Ishikawa (cell line): ENCODE measurements at regions not wholly inside any gene's neighbourhood (a gene's known extent, or its start where the extent isn't known, plus 50 kb on each side); places are given as distances from the start of the nearest gene placed in this dataset.

ENCODE experiments used
- CEBPB ChIP-seq: IDR thresholded peaks from 2 replicates; pipeline ENCODE4 v1.6.1; 2012
- CREB1 ChIP-seq: IDR thresholded peaks from 2 replicates; pipeline ENCODE4 v1.6.1; 2012; ENCODE audit warnings: low read depth
- EGR1 ChIP-seq: IDR thresholded peaks from 2 replicates; pipeline ENCODE4 v1.6.1; 2012
- EP300 ChIP-seq: IDR thresholded peaks from 2 replicates; pipeline ENCODE4 v1.6.1; 2012; ENCODE audit warnings: borderline replicate concordance
- FOXM1 ChIP-seq: IDR thresholded peaks from 2 replicates; pipeline ENCODE4 v1.6.1; 2012; ENCODE audit warnings: low read depth, borderline replicate concordance
- NFIC ChIP-seq: IDR thresholded peaks from 2 replicates; pipeline ENCODE4 v1.6.1; 2012
- RAD21 ChIP-seq: IDR thresholded peaks from 2 replicates; pipeline ENCODE4 v1.6.1; 2012; ENCODE audit warnings: low read depth
- TAF1 ChIP-seq: IDR thresholded peaks from 2 replicates; pipeline ENCODE4 v1.6.1; 2012; ENCODE audit warnings: low read depth, mild to moderate bottlenecking
- TCF12 ChIP-seq: IDR thresholded peaks from 2 replicates; pipeline ENCODE4 v1.6.1; 2012; ENCODE audit warnings: low read depth
- TEAD4 ChIP-seq: IDR thresholded peaks from 2 replicates; pipeline ENCODE4 v1.6.1; 2012
- YY1 ChIP-seq: IDR thresholded peaks from 2 replicates; pipeline ENCODE4 v1.6.1; 2012; ENCODE audit warnings: low read depth
- ZBTB7A ChIP-seq: IDR thresholded peaks from 2 replicates; pipeline ENCODE4 v1.6.1; 2012; ENCODE audit warnings: low read depth
- TF ChIP-seq, protein P1 (sequence below): IDR thresholded peaks from 2 replicates; pipeline ENCODE4 v1.6.1; 2012
- TF ChIP-seq, protein P2 (sequence below): IDR thresholded peaks from 2 replicates; pipeline ENCODE4 v1.6.1; 2012
- TF ChIP-seq, protein P3 (sequence below): IDR thresholded peaks from 2 replicates; pipeline ENCODE4 v1.6.1; 2012; ENCODE audit warnings: low read depth, mild to moderate bottlenecking

DNA sequence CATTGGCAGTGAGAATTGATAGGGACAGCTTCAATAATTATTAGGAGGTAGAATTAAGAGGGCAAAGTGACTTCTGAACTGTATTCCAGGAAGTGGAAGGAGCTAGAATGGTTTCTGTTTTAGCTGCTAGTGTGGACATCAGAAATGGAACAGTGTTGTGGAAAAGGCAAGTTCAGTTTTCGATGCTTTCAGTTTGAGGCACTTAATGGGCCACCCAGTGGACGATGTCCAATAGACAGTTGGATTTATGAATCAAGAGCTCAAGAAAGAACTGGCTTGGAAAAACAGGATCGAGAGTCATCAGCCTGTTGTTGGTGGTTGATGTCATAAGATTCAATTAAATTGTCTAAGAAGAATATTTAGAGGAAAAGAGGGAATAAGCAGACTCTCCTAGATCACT lies 136.3 kb downstream of the DYRK2 start:
- TF ChIP-seq TCF12 (no peak), RAD21 (no peak), FOXM1 (no peak), TAF1 (no peak), CEBPB (no peak), EP300 (no peak), NFIC (no peak), TEAD4 (no peak)
- TF ChIP-seq, protein P1, sequence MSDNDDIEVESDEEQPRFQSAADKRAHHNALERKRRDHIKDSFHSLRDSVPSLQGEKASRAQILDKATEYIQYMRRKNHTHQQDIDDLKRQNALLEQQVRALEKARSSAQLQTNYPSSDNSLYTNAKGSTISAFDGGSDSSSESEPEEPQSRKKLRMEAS: no peak
- TF ChIP-seq, protein P2, sequence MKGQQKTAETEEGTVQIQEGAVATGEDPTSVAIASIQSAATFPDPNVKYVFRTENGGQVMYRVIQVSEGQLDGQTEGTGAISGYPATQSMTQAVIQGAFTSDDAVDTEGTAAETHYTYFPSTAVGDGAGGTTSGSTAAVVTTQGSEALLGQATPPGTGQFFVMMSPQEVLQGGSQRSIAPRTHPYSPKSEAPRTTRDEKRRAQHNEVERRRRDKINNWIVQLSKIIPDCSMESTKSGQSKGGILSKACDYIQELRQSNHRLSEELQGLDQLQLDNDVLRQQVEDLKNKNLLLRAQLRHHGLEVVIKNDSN: no peak

DNA sequence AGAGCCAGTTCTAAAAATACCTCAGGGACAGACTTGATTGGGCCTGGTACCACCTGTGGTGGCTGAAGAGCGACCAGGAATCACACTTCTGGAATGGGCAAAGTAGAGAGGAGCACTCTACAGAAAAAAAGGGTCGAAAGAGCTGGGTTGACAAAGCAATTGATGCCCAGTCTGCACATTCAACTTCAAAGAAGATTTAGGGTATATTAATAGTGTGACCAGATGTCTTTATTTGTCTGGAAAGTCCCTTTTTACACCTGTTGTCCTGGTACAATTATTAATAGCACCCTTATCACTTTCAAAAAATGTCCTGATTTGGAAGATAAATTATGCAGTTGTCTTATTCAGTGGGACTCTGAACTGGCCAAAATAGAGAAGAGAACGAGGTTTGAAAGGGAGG lies 137.5 kb downstream of the DYRK2 start:
- TF ChIP-seq EGR1 (no peak), CREB1 (no peak), TAF1 (no peak), RAD21 (no peak), FOXM1 (no peak), TEAD4 (no peak), TCF12 (no peak)
- TF ChIP-seq, protein P2: no peak

DNA sequence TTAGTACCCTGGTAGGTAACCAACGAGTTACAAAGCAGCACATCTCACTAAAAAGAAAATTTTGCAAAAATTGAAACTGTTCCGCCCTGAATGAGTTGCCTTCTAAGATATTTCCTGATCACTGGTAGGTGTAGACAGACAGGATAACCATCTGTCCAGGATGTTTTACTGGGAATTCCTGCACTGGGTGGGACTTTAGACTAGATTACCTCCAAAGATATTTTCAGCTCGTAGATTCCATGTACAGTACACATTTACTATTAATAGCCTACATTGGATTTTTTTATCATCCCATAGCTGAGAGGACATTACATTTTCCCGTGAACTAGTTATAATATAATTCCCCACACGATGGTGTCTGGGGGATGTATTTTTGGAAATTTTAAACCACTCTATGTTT lies 139.6 kb downstream of the DYRK2 start:
- TF ChIP-seq EP300 (no peak), CEBPB (no peak), TCF12 (no peak), YY1 (no peak), EGR1 (no peak)
- TF ChIP-seq, protein P2: no peak
- TF ChIP-seq, protein P1: no peak

DNA sequence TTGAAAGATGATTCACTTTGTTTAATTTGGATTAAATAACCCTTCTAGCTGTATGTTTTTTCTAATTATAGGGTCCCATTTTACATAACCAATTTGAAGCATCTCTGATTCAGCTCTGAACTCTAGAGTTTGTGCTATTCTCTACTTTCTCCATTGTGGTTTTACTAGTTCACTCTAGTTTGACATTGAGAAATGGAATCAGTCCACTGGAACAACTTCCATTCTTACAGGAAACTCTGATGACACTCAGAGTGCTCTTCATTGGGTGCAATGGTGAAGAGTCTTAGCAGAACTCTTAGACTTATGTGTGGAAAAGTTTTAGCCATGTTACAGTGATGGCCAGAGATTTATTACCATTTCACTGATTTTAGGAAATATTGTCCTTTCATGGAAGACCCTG lies 140.7 kb downstream of the DYRK2 start:
- TF ChIP-seq NFIC (no peak), ZBTB7A (no peak), TEAD4 (no peak), TAF1 (no peak), EP300 (no peak), CEBPB (no peak), TCF12 (no peak), RAD21 (no peak), FOXM1 (no peak), CREB1 (no peak), YY1 (no peak), EGR1 (no peak)
- TF ChIP-seq, protein P3, sequence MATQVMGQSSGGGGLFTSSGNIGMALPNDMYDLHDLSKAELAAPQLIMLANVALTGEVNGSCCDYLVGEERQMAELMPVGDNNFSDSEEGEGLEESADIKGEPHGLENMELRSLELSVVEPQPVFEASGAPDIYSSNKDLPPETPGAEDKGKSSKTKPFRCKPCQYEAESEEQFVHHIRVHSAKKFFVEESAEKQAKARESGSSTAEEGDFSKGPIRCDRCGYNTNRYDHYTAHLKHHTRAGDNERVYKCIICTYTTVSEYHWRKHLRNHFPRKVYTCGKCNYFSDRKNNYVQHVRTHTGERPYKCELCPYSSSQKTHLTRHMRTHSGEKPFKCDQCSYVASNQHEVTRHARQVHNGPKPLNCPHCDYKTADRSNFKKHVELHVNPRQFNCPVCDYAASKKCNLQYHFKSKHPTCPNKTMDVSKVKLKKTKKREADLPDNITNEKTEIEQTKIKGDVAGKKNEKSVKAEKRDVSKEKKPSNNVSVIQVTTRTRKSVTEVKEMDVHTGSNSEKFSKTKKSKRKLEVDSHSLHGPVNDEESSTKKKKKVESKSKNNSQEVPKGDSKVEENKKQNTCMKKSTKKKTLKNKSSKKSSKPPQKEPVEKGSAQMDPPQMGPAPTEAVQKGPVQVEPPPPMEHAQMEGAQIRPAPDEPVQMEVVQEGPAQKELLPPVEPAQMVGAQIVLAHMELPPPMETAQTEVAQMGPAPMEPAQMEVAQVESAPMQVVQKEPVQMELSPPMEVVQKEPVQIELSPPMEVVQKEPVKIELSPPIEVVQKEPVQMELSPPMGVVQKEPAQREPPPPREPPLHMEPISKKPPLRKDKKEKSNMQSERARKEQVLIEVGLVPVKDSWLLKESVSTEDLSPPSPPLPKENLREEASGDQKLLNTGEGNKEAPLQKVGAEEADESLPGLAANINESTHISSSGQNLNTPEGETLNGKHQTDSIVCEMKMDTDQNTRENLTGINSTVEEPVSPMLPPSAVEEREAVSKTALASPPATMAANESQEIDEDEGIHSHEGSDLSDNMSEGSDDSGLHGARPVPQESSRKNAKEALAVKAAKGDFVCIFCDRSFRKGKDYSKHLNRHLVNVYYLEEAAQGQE: no peak
- TF ChIP-seq, protein P2: no peak
- TF ChIP-seq, protein P1: no peak

DNA sequence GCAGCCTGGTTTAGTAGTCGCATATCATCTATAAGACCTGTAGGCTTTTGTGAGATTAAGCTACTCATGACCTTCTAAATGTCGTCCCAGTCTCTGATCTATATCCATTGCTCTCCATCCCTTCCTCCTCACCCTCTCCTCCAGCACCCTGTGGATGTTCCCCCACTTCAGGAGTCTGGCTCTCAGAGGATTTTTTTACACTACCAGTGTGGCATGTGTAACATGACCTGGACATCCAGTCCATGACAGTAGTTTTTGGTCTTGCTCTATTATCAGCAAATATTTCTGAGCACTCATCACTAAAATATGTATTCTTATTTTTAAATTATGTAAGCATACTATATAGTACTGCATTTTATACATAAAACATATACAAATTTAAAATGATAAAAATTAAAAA lies 142.1 kb downstream of the DYRK2 start:
- no peak for TF ChIP-seq YY1
- TF ChIP-seq FOXM1: no peak
- no peak for TF ChIP-seq CREB1
- no peak for TF ChIP-seq TEAD4
- no peak for TF ChIP-seq ZBTB7A
- TF ChIP-seq, protein P1: no peak
- no peak for TF ChIP-seq CEBPB
- TF ChIP-seq EGR1: no peak
- no peak for TF ChIP-seq EP300
- TF ChIP-seq TCF12: no peak
- TF ChIP-seq, protein P2: no peak
- TF ChIP-seq RAD21: no peak
- TF ChIP-seq TAF1: no peak
- TF ChIP-seq, protein P3: no peak
- no peak for TF ChIP-seq NFIC
